ENCODE measurements at regions not wholly inside any gene's neighbourhood (a gene's known extent, or its start where the extent isn't known, plus 50 kb on each side); places are given as distances from the start of the nearest gene placed in this dataset.

- DNase-seq (ENCODE audit: low read depth in 2 of 2) = no peak
Measured at GRCh38 chr4:124219389-124219788, 493.1 kb downstream of the ANKRD50 start.

GRCh38 chr4:124224256-124224655, 488.3 kb downstream of the ANKRD50 start:
- DNase-seq (ENCODE audit: low read depth in 2 of 2) = no peak

- DNase-seq (ENCODE audit: low read depth in 2 of 2) = no peak
Measured at GRCh38 chr4:124227981-124228380, 484.6 kb downstream of the ANKRD50 start.

- no peak for DNase-seq (ENCODE audit: low read depth in 2 of 2)
Measured at GRCh38 chr4:124230268-124230667, 482.3 kb downstream of the ANKRD50 start.

GRCh38 chr4:124234771-124235170, 477.8 kb downstream of the ANKRD50 start:
- DNase-seq (ENCODE audit: low read depth in 2 of 2) = no peak

GRCh38 chr4:124243671-124244366, 468.7 kb downstream of the ANKRD50 start:
- DNase-seq (ENCODE audit: low read depth in 2 of 2) = no peak

- DNase-seq (ENCODE audit: low read depth in 2 of 2) = no peak
Measured at GRCh38 chr4:124253080-124253479, 459.5 kb downstream of the ANKRD50 start.

- no peak for DNase-seq (ENCODE audit: low read depth in 2 of 2)
Measured at GRCh38 chr4:124262211-124263179, 450.0 kb downstream of the ANKRD50 start.

GRCh38 chr4:124265701-124266100, 446.8 kb downstream of the ANKRD50 start:
- no peak for DNase-seq (ENCODE audit: low read depth in 2 of 2)

GRCh38 chr4:124266721-124267120, 445.8 kb downstream of the ANKRD50 start:
- no peak for DNase-seq (ENCODE audit: low read depth in 2 of 2)

GRCh38 chr4:124276461-124276860, 436.1 kb downstream of the ANKRD50 start:
- no peak for DNase-seq (ENCODE audit: low read depth in 2 of 2)

- no peak for DNase-seq (ENCODE audit: low read depth in 2 of 2)
Measured at GRCh38 chr4:124277691-124278090, 434.8 kb downstream of the ANKRD50 start.

GRCh38 chr4:124278477-124278876, 434.1 kb downstream of the ANKRD50 start:
- no peak for DNase-seq (ENCODE audit: low read depth in 2 of 2)

GRCh38 chr4:124279741-124280140, 432.8 kb downstream of the ANKRD50 start:
- no peak for DNase-seq (ENCODE audit: low read depth in 2 of 2)

- DNase-seq (ENCODE audit: low read depth in 2 of 2) = no peak
Measured at GRCh38 chr4:124282301-124282898, 430.1 kb downstream of the ANKRD50 start.

- no peak for DNase-seq (ENCODE audit: low read depth in 2 of 2)
Measured at GRCh38 chr4:124288706-124289486, 423.6 kb downstream of the ANKRD50 start.

- DNase-seq (ENCODE audit: low read depth in 2 of 2) = no peak
Measured at GRCh38 chr4:124290678-124291077, 421.9 kb downstream of the ANKRD50 start.

- no peak for DNase-seq (ENCODE audit: low read depth in 2 of 2)
Measured at GRCh38 chr4:124295413-124295812, 417.1 kb downstream of the ANKRD50 start.

- no peak for DNase-seq (ENCODE audit: low read depth in 2 of 2)
Measured at GRCh38 chr4:124304941-124305340, 407.6 kb downstream of the ANKRD50 start.

GRCh38 chr4:124306352-124306751, 406.2 kb downstream of the ANKRD50 start:
- DNase-seq (ENCODE audit: low read depth in 2 of 2) = no peak

- no peak for DNase-seq (ENCODE audit: low read depth in 2 of 2)
Measured at GRCh38 chr4:124307143-124307542, 405.4 kb downstream of the ANKRD50 start.

- no peak for DNase-seq (ENCODE audit: low read depth in 2 of 2)
Measured at GRCh38 chr4:124318292-124318691, 394.2 kb downstream of the ANKRD50 start.
